ENCODE measurements at regions not wholly inside any gene's neighbourhood (a gene's known extent, or its start where the extent isn't known, plus 50 kb on each side); places are given as distances from the start of the nearest gene placed in this dataset.

DNA sequence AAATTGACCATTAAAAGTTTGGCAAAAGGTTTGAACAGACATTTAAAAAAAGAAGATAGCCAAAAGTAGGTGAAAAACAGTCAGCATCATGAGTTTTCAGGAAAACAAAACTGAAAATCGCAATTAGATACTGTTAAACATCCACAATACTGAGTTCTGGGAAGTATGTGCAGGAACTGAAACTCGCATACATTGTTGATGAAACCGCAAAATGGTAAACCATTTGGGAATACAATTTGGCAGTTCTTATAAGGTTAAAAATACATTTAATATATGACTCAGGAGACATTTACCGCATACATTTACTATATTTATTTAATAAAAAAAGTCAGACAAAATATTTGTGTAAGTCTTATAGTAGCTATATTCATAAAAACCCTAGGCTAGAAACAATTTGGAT is 393.2 kb downstream of the COL11A1 start:
- ATAC-seq: no peak
- TF ChIP-seq, protein P1, sequence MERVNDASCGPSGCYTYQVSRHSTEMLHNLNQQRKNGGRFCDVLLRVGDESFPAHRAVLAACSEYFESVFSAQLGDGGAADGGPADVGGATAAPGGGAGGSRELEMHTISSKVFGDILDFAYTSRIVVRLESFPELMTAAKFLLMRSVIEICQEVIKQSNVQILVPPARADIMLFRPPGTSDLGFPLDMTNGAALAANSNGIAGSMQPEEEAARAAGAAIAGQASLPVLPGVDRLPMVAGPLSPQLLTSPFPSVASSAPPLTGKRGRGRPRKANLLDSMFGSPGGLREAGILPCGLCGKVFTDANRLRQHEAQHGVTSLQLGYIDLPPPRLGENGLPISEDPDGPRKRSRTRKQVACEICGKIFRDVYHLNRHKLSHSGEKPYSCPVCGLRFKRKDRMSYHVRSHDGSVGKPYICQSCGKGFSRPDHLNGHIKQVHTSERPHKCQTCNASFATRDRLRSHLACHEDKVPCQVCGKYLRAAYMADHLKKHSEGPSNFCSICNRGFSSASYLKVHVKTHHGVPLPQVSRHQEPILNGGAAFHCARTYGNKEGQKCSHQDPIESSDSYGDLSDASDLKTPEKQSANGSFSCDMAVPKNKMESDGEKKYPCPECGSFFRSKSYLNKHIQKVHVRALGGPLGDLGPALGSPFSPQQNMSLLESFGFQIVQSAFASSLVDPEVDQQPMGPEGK (CRISPR knock-in tag; IDR thresholded peaks at IDR 0.05; ENCODE audit: borderline replicate concordance): no peak
- TF ChIP-seq, protein P2, sequence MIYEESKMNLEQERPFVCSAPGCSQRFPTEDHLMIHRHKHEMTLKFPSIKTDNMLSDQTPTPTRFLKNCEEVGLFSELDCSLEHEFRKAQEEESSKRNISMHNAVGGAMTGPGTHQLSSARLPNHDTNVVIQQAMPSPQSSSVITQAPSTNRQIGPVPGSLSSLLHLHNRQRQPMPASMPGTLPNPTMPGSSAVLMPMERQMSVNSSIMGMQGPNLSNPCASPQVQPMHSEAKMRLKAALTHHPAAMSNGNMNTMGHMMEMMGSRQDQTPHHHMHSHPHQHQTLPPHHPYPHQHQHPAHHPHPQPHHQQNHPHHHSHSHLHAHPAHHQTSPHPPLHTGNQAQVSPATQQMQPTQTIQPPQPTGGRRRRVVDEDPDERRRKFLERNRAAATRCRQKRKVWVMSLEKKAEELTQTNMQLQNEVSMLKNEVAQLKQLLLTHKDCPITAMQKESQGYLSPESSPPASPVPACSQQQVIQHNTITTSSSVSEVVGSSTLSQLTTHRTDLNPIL (CRISPR knock-in tag; IDR thresholded peaks at IDR 0.05; ENCODE audit: low read depth): no peak
- no peak for TF ChIP-seq SNAI2 (CRISPR knock-in tag; IDR thresholded peaks at IDR 0.05)
- TF ChIP-seq, protein P3, sequence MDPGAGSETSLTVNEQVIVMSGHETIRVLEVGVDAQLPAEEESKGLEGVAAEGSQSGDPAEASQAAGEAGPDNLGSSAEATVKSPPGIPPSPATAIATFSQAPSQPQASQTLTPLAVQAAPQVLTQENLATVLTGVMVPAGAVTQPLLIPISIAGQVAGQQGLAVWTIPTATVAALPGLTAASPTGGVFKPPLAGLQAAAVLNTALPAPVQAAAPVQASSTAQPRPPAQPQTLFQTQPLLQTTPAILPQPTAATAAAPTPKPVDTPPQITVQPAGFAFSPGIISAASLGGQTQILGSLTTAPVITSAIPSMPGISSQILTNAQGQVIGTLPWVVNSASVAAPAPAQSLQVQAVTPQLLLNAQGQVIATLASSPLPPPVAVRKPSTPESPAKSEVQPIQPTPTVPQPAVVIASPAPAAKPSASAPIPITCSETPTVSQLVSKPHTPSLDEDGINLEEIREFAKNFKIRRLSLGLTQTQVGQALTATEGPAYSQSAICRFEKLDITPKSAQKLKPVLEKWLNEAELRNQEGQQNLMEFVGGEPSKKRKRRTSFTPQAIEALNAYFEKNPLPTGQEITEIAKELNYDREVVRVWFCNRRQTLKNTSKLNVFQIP (CRISPR knock-in tag; IDR thresholded peaks at IDR 0.05; ENCODE audit: borderline replicate concordance, low read depth): no peak
- no peak for TF ChIP-seq ZNF565 (CRISPR knock-in tag; conservative IDR thresholded peaks at IDR 0.05; ENCODE audit: low read depth)
- TF ChIP-seq ZFP30 (CRISPR knock-in tag; IDR thresholded peaks at IDR 0.05): no peak
- no peak for TF ChIP-seq BACH2 (CRISPR knock-in tag; IDR thresholded peaks at IDR 0.05; ENCODE audit: borderline replicate concordance)
- TF ChIP-seq GLIS3 (CRISPR knock-in tag; IDR thresholded peaks at IDR 0.05): no peak
- no peak for TF ChIP-seq CSDC2 (CRISPR knock-in tag; IDR thresholded peaks at IDR 0.05)
- TF ChIP-seq OSR1 (CRISPR knock-in tag; IDR thresholded peaks at IDR 0.05): no peak
- TF ChIP-seq, protein P4, sequence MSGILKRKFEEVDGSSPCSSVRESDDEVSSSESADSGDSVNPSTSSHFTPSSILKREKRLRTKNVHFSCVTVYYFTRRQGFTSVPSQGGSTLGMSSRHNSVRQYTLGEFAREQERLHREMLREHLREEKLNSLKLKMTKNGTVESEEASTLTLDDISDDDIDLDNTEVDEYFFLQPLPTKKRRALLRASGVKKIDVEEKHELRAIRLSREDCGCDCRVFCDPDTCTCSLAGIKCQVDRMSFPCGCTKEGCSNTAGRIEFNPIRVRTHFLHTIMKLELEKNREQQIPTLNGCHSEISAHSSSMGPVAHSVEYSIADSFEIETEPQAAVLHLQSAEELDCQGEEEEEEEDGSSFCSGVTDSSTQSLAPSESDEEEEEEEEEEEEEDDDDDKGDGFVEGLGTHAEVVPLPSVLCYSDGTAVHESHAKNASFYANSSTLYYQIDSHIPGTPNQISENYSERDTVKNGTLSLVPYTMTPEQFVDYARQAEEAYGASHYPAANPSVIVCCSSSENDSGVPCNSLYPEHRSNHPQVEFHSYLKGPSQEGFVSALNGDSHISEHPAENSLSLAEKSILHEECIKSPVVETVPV (CRISPR knock-in tag; IDR thresholded peaks at IDR 0.05): no peak
- TF ChIP-seq ZFP3 (CRISPR knock-in tag; IDR thresholded peaks at IDR 0.05): no peak
- no peak for TF ChIP-seq RARB (CRISPR knock-in tag; IDR thresholded peaks at IDR 0.05)
- TF ChIP-seq TOX (CRISPR knock-in tag; IDR thresholded peaks at IDR 0.05; ENCODE audit: borderline replicate concordance): no peak
- no peak for TF ChIP-seq ZNF70 (CRISPR knock-in tag; IDR thresholded peaks at IDR 0.05)
- TF ChIP-seq, protein P5, sequence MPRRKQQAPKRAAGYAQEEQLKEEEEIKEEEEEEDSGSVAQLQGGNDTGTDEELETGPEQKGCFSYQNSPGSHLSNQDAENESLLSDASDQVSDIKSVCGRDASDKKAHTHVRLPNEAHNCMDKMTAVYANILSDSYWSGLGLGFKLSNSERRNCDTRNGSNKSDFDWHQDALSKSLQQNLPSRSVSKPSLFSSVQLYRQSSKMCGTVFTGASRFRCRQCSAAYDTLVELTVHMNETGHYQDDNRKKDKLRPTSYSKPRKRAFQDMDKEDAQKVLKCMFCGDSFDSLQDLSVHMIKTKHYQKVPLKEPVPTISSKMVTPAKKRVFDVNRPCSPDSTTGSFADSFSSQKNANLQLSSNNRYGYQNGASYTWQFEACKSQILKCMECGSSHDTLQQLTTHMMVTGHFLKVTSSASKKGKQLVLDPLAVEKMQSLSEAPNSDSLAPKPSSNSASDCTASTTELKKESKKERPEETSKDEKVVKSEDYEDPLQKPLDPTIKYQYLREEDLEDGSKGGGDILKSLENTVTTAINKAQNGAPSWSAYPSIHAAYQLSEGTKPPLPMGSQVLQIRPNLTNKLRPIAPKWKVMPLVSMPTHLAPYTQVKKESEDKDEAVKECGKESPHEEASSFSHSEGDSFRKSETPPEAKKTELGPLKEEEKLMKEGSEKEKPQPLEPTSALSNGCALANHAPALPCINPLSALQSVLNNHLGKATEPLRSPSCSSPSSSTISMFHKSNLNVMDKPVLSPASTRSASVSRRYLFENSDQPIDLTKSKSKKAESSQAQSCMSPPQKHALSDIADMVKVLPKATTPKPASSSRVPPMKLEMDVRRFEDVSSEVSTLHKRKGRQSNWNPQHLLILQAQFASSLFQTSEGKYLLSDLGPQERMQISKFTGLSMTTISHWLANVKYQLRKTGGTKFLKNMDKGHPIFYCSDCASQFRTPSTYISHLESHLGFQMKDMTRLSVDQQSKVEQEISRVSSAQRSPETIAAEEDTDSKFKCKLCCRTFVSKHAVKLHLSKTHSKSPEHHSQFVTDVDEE (CRISPR knock-in tag; IDR thresholded peaks at IDR 0.05): no peak
- no peak for TF ChIP-seq ZC3H10 (CRISPR knock-in tag; IDR thresholded peaks at IDR 0.05)
- TF ChIP-seq ARNTL (CRISPR knock-in tag; IDR thresholded peaks at IDR 0.05; ENCODE audit: borderline replicate concordance, low read depth): no peak

DNA sequence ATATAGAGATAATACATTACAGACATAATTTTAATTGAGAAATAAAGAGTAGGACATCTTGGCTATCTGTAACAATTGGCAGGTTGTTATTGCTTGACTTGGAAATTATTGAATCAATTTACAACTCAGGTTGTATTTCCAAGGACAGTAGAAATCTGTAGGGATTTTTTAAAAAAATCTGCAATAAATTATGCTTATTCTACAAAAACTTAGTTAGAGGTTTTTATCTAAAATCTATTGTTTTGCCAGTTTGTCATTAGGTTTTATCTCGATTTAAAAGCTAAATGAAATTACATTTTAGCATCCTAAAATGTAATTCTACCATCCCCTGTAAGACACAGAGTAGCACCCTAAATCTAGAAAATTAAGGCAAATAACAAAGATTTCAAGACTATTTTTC is 408.8 kb downstream of the COL11A1 start:
- no peak for ATAC-seq
- TF ChIP-seq ZNF565 (CRISPR knock-in tag; conservative IDR thresholded peaks at IDR 0.05; ENCODE audit: low read depth): no peak
- TF ChIP-seq BACH2 (CRISPR knock-in tag; IDR thresholded peaks at IDR 0.05; ENCODE audit: borderline replicate concordance): no peak
- no peak for TF ChIP-seq GLIS3 (CRISPR knock-in tag; IDR thresholded peaks at IDR 0.05)
- TF ChIP-seq SNAI2 (CRISPR knock-in tag; IDR thresholded peaks at IDR 0.05): no peak
- no peak for TF ChIP-seq ZFP3 (CRISPR knock-in tag; IDR thresholded peaks at IDR 0.05)
- TF ChIP-seq, protein P1 (CRISPR knock-in tag; IDR thresholded peaks at IDR 0.05; ENCODE audit: borderline replicate concordance): no peak
- no peak for TF ChIP-seq TCF4 (CRISPR knock-in tag; IDR thresholded peaks at IDR 0.05; ENCODE audit: borderline replicate concordance)
- no peak for TF ChIP-seq ESRRG (CRISPR knock-in tag; IDR thresholded peaks at IDR 0.05)
- TF ChIP-seq, protein P2 (CRISPR knock-in tag; IDR thresholded peaks at IDR 0.05; ENCODE audit: low read depth): no peak
- no peak for TF ChIP-seq TOX (CRISPR knock-in tag; IDR thresholded peaks at IDR 0.05; ENCODE audit: borderline replicate concordance)
- no peak for TF ChIP-seq ISL1 (CRISPR knock-in tag; IDR thresholded peaks at IDR 0.05)
- no peak for TF ChIP-seq ZFP30 (CRISPR knock-in tag; IDR thresholded peaks at IDR 0.05)
- no peak for TF ChIP-seq ZNF70 (CRISPR knock-in tag; IDR thresholded peaks at IDR 0.05)
- TF ChIP-seq, protein P4 (CRISPR knock-in tag; IDR thresholded peaks at IDR 0.05): no peak
- TF ChIP-seq PPARA (CRISPR knock-in tag; IDR thresholded peaks at IDR 0.05; ENCODE audit: borderline replicate concordance): no peak

Measured in SK-N-SH treated with all-trans-retinoic acid at 6 μM for 48 hours (cell line).